BLaER1 treated with 17β-estradiol and CSF1 and Interleukin-3, amounts not matched to agents 10 nM and 100 nM (cell line): ENCODE measurements at regions not wholly inside any gene's neighbourhood (a gene's known extent, or its start where the extent isn't known, plus 50 kb on each side); places are given as distances from the start of the nearest gene placed in this dataset.

ENCODE experiments used
- H3K27ac ChIP-seq, 11 experiments: shearing (Covaris generic); formaldehyde crosslinking; 2 replicates each; pipeline ENCODE4 v1.8.1; 2022
- H3K27me3 ChIP-seq, 11 experiments: shearing (Covaris generic); formaldehyde crosslinking; 2 replicates each; pipeline ENCODE4 v1.8.1; 2022
- H3K36me3 ChIP-seq, 11 experiments: shearing (Covaris generic); formaldehyde crosslinking; 2 replicates each; pipeline ENCODE4 v1.8.1; 2022
- H3K4me1 ChIP-seq, 10 experiments: shearing (Covaris generic); formaldehyde crosslinking; 2 replicates each; pipeline ENCODE4 v1.8.1; 2022
- H3K4me2 ChIP-seq, 11 experiments: shearing (Covaris generic); formaldehyde crosslinking; 2 replicates each; pipeline ENCODE4 v1.8.1; 2022
- H3K4me3 ChIP-seq, 10 experiments: shearing (Covaris generic); formaldehyde crosslinking; 2 replicates each; pipeline ENCODE4 v1.8.1; 2022
- H3K9ac ChIP-seq, 11 experiments: shearing (Covaris generic); formaldehyde crosslinking; 2 replicates each; pipeline ENCODE4 v1.8.1; 2022
- H3K9me3 ChIP-seq, 11 experiments: shearing (Covaris generic); formaldehyde crosslinking; replicated peaks in 1 of 11; 2 replicates each; pipeline ENCODE4 v1.8.1; 2022
- H4K20me1 ChIP-seq, 11 experiments: shearing (Covaris generic); formaldehyde crosslinking; 2 replicates each; pipeline ENCODE4 v1.8.1; 2022
- Cebpa-rat ChIP-seq, 11 experiments: shearing (Covaris generic); IDR thresholded peaks; 2 replicates each; pipeline ENCODE4 v1.8.1; 2022

GRCh38 chr1:185574139-185574875 is 159.9 kb upstream of the HMCN1 start:
- H3K27me3 ChIP-seq = no peaks in the 10 kb centered on the region

GRCh38 chr1:185573677-185574076 is 160.5 kb upstream of the HMCN1 start:
- Histone ChIP-seq H4K20me1 (no peaks in the 10 kb centered on the region), H3K9ac (no peak overlapping the region), H3K4me3 (no peak overlapping the region), H3K27me3 (no peaks in the 10 kb centered on the region), H3K27ac (no peak overlapping the region), H3K36me3 (no peaks in the 10 kb centered on the region), H3K9me3 (peaks cover 7 to 24% (median 16%) of the 10 kb centered on the region in 11 experiments), H3K4me1 (peaks cover 0 to 14% (median 1%) of the 10 kb centered on the region in 10 experiments; a peak in 7 of 20 replicates), H3K4me2 (peak overlapping the region in 4 of 11 experiments; percentile 5 to 12 (median 6); a peak in 3 of 22 replicates)
- no peak for TF ChIP-seq Cebpa-rat (IDR thresholded peaks at IDR 0.05)

More at GRCh38 chr1:185574139-185574875, 159.9 kb upstream of the HMCN1 start:
- H3K4me1 ChIP-seq = peaks cover 0 to 10% (median 0%) of the 10 kb centered on the region in 10 experiments; a peak in 5 of 20 replicates
- peak overlapping the region in 3 of 11 experiments; percentile 5 to 6 (median 6); a peak in 2 of 22 replicates for H3K4me2 ChIP-seq
- TF ChIP-seq Cebpa-rat (IDR thresholded peaks at IDR 0.05) = no peak
- H3K9ac ChIP-seq = no peak overlapping the region
- H3K9me3 ChIP-seq = peaks cover 14 to 30% (median 23%) of the 10 kb centered on the region in 11 experiments
- no peaks in the 10 kb centered on the region for H3K36me3 ChIP-seq
- H4K20me1 ChIP-seq = no peaks in the 10 kb centered on the region
- no peak overlapping the region for H3K4me3 ChIP-seq
- H3K27ac ChIP-seq = no peak overlapping the region

GRCh38 chr1:185573162-185573561 is 161.0 kb upstream of the HMCN1 start:
- Histone ChIP-seq H3K4me2 (no peak overlapping the region), H3K27ac (no peak overlapping the region), H3K27me3 (no peaks in the 10 kb centered on the region), H4K20me1 (no peaks in the 10 kb centered on the region), H3K9ac (no peak overlapping the region), H3K4me3 (no peak overlapping the region), H3K36me3 (no peaks in the 10 kb centered on the region), H3K4me1 (peaks cover 0 to 19% (median 4%) of the 10 kb centered on the region in 10 experiments; a peak in 8 of 20 replicates), H3K9me3 (peaks cover 2 to 19% (median 11%) of the 10 kb centered on the region in 11 experiments)
- TF ChIP-seq Cebpa-rat (IDR thresholded peaks at IDR 0.05) = no peak

- Histone ChIP-seq H3K36me3 (no peaks in the 10 kb centered on the region), H3K27ac (no peak overlapping the region), H3K4me2 (no peak overlapping the region), H3K9me3 (no peaks in the 10 kb centered on the region), H3K4me1 (peaks cover 14 to 36% (median 19%) of the 10 kb centered on the region in 10 experiments), H3K9ac (no peak overlapping the region), H4K20me1 (no peaks in the 10 kb centered on the region), H3K27me3 (no peaks in the 10 kb centered on the region), H3K4me3 (no peak overlapping the region)
- TF ChIP-seq Cebpa-rat (IDR thresholded peaks at IDR 0.05) = no peak
Measured at GRCh38 chr1:185570962-185571361, 163.2 kb upstream of the HMCN1 start.

- no peak for TF ChIP-seq Cebpa-rat (IDR thresholded peaks at IDR 0.05)
- Histone ChIP-seq H4K20me1 (no peaks in the 10 kb centered on the region), H3K4me2 (peak overlapping the region in 5 of 11 experiments; percentile 19 to 67 (median 45); a peak in 8 of 22 replicates), H3K36me3 (no peaks in the 10 kb centered on the region), H3K9ac (no peak overlapping the region), H3K4me1 (peaks cover 14 to 30% (median 17%) of the 10 kb centered on the region in 10 experiments), H3K4me3 (no peak overlapping the region), H3K27me3 (no peaks in the 10 kb centered on the region), H3K27ac (peak overlapping the region in 4 of 11 experiments; percentile 41 to 73 (median 52); a peak in 9 of 22 replicates), H3K9me3 (no peaks in the 10 kb centered on the region)
Measured at GRCh38 chr1:185568155-185569123, 165.8 kb upstream of the HMCN1 start.

- no peaks in the 10 kb centered on the region for H4K20me1 ChIP-seq
- TF ChIP-seq Cebpa-rat (IDR thresholded peaks at IDR 0.05) = no peak
- H3K4me2 ChIP-seq = peak overlapping the region; percentile 37 to 67 (median 51)
- no peaks in the 10 kb centered on the region for H3K36me3 ChIP-seq
- no peaks in the 10 kb centered on the region for H3K9me3 ChIP-seq
- H3K4me3 ChIP-seq = no peak overlapping the region
- H3K4me1 ChIP-seq = peaks cover 14 to 30% (median 17%) of the 10 kb centered on the region in 10 experiments
- H3K27ac ChIP-seq = peak overlapping the region in 8 of 11 experiments; percentile 13 to 73 (median 38); a peak in 10 of 22 replicates
- no peak overlapping the region for H3K9ac ChIP-seq
- H3K27me3 ChIP-seq = no peaks in the 10 kb centered on the region
Measured at GRCh38 chr1:185567440-185567839, 166.8 kb upstream of the HMCN1 start.

- Histone ChIP-seq H3K9me3 (no peaks in the 10 kb centered on the region), H3K4me2 (peak overlapping the region; percentile 37 to 67 (median 51)), H3K36me3 (no peaks in the 10 kb centered on the region), H3K4me1 (peaks cover 14 to 30% (median 17%) of the 10 kb centered on the region in 10 experiments), H4K20me1 (no peaks in the 10 kb centered on the region), H3K27me3 (no peaks in the 10 kb centered on the region), H3K27ac (peak overlapping the region in 7 of 11 experiments; percentile 13 to 73 (median 43); a peak in 8 of 22 replicates), H3K9ac (no peak overlapping the region; a peak in 1 of 22 replicates), H3K4me3 (no peak overlapping the region)
- no peak for TF ChIP-seq Cebpa-rat (IDR thresholded peaks at IDR 0.05)
Measured at GRCh38 chr1:185566995-185567394, 167.2 kb upstream of the HMCN1 start.

- H3K4me1 ChIP-seq = peaks cover 29 to 46% (median 33%) of the 10 kb centered on the region in 10 experiments
- no peaks in the 10 kb centered on the region for H4K20me1 ChIP-seq
- no peak overlapping the region for H3K4me3 ChIP-seq
- no peak overlapping the region for H3K27ac ChIP-seq
- no peaks in the 10 kb centered on the region for H3K27me3 ChIP-seq
- H3K9ac ChIP-seq = no peak overlapping the region
- TF ChIP-seq Cebpa-rat (IDR thresholded peaks at IDR 0.05) = no peak
- H3K36me3 ChIP-seq = no peaks in the 10 kb centered on the region
- no peaks in the 10 kb centered on the region for H3K9me3 ChIP-seq
- no peak overlapping the region for H3K4me2 ChIP-seq
Measured at GRCh38 chr1:185565302-185565701, 168.9 kb upstream of the HMCN1 start.

GRCh38 chr1:185564816-185565215 is 169.4 kb upstream of the HMCN1 start:
- Histone ChIP-seq H3K9ac (no peak overlapping the region), H3K9me3 (no peaks in the 10 kb centered on the region), H3K4me3 (no peak overlapping the region), H3K4me2 (no peak overlapping the region), H3K27me3 (no peaks in the 10 kb centered on the region), H3K36me3 (no peaks in the 10 kb centered on the region), H3K27ac (no peak overlapping the region), H3K4me1 (peaks cover 34 to 51% (median 38%) of the 10 kb centered on the region in 10 experiments), H4K20me1 (no peaks in the 10 kb centered on the region)
- TF ChIP-seq Cebpa-rat (IDR thresholded peaks at IDR 0.05) = no peak
